ENCODE measurements at regions not wholly inside any gene's neighbourhood (a gene's known extent, or its start where the extent isn't known, plus 50 kb on each side); places are given as distances from the start of the nearest gene placed in this dataset.
"Not testable (repeated sequence)": the region's sequence is repeated elsewhere in the genome, so short reads cannot be mapped to it uniquely, and the experiment has no call there.

GRCh38 chr15:91356083-91356482, 256.0 kb downstream of the SV2B start:
- Histone ChIP-seq H3K4me2 (ENCODE audit: insufficient read depth, low read length) (no peak overlapping the region), H3K4me1 (ENCODE audit: insufficient read depth, low read length) (no peaks in the 10 kb centered on the region), H3K79me2 (ENCODE audit: insufficient read depth, low read length) (no peaks in the 10 kb centered on the region), H3K36me3 (ENCODE audit: insufficient read depth, low read length) (no peaks in the 10 kb centered on the region), H3K27ac (ENCODE audit: low read depth, low read length) (no peak overlapping the region), H3K27me3 (ENCODE audit: insufficient read depth, low read length) (no peaks in the 10 kb centered on the region), H3K9me3 (ENCODE audit: low read depth, low read length) (no peaks in the 10 kb centered on the region), H2AFZ (ENCODE audit: low read length) (no peak overlapping the region), H4K20me1 (ENCODE audit: insufficient read depth, low read length) (no peaks in the 10 kb centered on the region), H3K4me3 (ENCODE audit: insufficient read depth, low read length) (no peak overlapping the region)
- DNase-seq (ENCODE audit: insufficient read length, low spot score, missing footprints): no peak
- no peak for TF ChIP-seq CTCF (IDR thresholded peaks at IDR 0.05; ENCODE audit: extremely low read depth, low read depth, low read length)

GRCh38 chr15:91357011-91357410, 257.0 kb downstream of the SV2B start:
- no peaks in the 10 kb centered on the region for H3K36me3 ChIP-seq (ENCODE audit: insufficient read depth, low read length)
- no peak for DNase-seq (ENCODE audit: insufficient read length, low spot score, missing footprints)
- no peaks in the 10 kb centered on the region for H3K79me2 ChIP-seq (ENCODE audit: insufficient read depth, low read length)
- H3K4me3 ChIP-seq (ENCODE audit: insufficient read depth, low read length): no peak overlapping the region
- no peaks in the 10 kb centered on the region for H3K9me3 ChIP-seq (ENCODE audit: low read depth, low read length)
- H4K20me1 ChIP-seq (ENCODE audit: insufficient read depth, low read length): no peaks in the 10 kb centered on the region
- H2AFZ ChIP-seq (ENCODE audit: low read length): no peak overlapping the region
- H3K4me2 ChIP-seq (ENCODE audit: insufficient read depth, low read length): no peak overlapping the region
- H3K4me1 ChIP-seq (ENCODE audit: insufficient read depth, low read length): no peaks in the 10 kb centered on the region
- no peaks in the 10 kb centered on the region for H3K27me3 ChIP-seq (ENCODE audit: insufficient read depth, low read length)
- TF ChIP-seq CTCF (IDR thresholded peaks at IDR 0.05; ENCODE audit: extremely low read depth, low read depth, low read length): no peak
- H3K27ac ChIP-seq (ENCODE audit: low read depth, low read length): no peak overlapping the region

GRCh38 chr15:91357486-91357885, 257.4 kb downstream of the SV2B start:
- Histone ChIP-seq H2AFZ (ENCODE audit: low read length) (no peak overlapping the region), H3K4me1 (ENCODE audit: insufficient read depth, low read length) (no peaks in the 10 kb centered on the region), H3K27ac (ENCODE audit: low read depth, low read length) (no peak overlapping the region), H4K20me1 (ENCODE audit: insufficient read depth, low read length) (no peaks in the 10 kb centered on the region), H3K9me3 (ENCODE audit: low read depth, low read length) (no peaks in the 10 kb centered on the region), H3K4me3 (ENCODE audit: insufficient read depth, low read length) (no peak overlapping the region), H3K27me3 (ENCODE audit: insufficient read depth, low read length) (no peaks in the 10 kb centered on the region), H3K79me2 (ENCODE audit: insufficient read depth, low read length) (no peaks in the 10 kb centered on the region), H3K4me2 (ENCODE audit: insufficient read depth, low read length) (no peak overlapping the region), H3K36me3 (ENCODE audit: insufficient read depth, low read length) (no peaks in the 10 kb centered on the region)
- no peak for DNase-seq (ENCODE audit: insufficient read length, low spot score, missing footprints)
- TF ChIP-seq CTCF (IDR thresholded peaks at IDR 0.05; ENCODE audit: extremely low read depth, low read depth, low read length): no peak

- Histone ChIP-seq H3K4me3 (ENCODE audit: insufficient read depth, low read length) (no peak overlapping the region), H3K79me2 (ENCODE audit: insufficient read depth, low read length) (no peaks in the 10 kb centered on the region), H4K20me1 (ENCODE audit: insufficient read depth, low read length) (no peaks in the 10 kb centered on the region), H3K36me3 (ENCODE audit: insufficient read depth, low read length) (no peaks in the 10 kb centered on the region), H2AFZ (ENCODE audit: low read length) (no peak overlapping the region), H3K4me1 (ENCODE audit: insufficient read depth, low read length) (no peaks in the 10 kb centered on the region), H3K9me3 (ENCODE audit: low read depth, low read length) (no peaks in the 10 kb centered on the region), H3K4me2 (ENCODE audit: insufficient read depth, low read length) (no peak overlapping the region), H3K27me3 (ENCODE audit: insufficient read depth, low read length) (no peaks in the 10 kb centered on the region), H3K27ac (ENCODE audit: low read depth, low read length) (no peak overlapping the region)
- no peak for DNase-seq (ENCODE audit: insufficient read length, low spot score, missing footprints)
- TF ChIP-seq CTCF (IDR thresholded peaks at IDR 0.05; ENCODE audit: extremely low read depth, low read depth, low read length): no peak
Observed at GRCh38 chr15:91358405-91358804, 258.3 kb downstream of the SV2B start.

- H3K79me2 ChIP-seq (ENCODE audit: insufficient read depth, low read length); H3K4me2 ChIP-seq (ENCODE audit: insufficient read depth, low read length); H3K9me3 ChIP-seq (ENCODE audit: low read depth, low read length); H3K4me1 ChIP-seq (ENCODE audit: insufficient read depth, low read length); H3K36me3 ChIP-seq (ENCODE audit: insufficient read depth, low read length); H3K4me3 ChIP-seq (ENCODE audit: insufficient read depth, low read length); DNase-seq (ENCODE audit: insufficient read length, low spot score, missing footprints); H4K20me1 ChIP-seq (ENCODE audit: insufficient read depth, low read length); H3K27ac ChIP-seq (ENCODE audit: low read depth, low read length); H3K27me3 ChIP-seq (ENCODE audit: insufficient read depth, low read length); H2AFZ ChIP-seq (ENCODE audit: low read length): not testable (repeated sequence)
Observed at GRCh38 chr15:91361696-91362095, 261.6 kb downstream of the SV2B start.
